ENCODE measurements at regions not wholly inside any gene's neighbourhood (a gene's known extent, or its start where the extent isn't known, plus 50 kb on each side); places are given as distances from the start of the nearest gene placed in this dataset.

- TF ChIP-seq CTCF (IDR thresholded peaks at IDR 0.05) (no peak), EP300 (IDR thresholded peaks at IDR 0.05) (no peak)
These were observed 1288.5 kb upstream of the AUTS2 start for GRCh38 chr7:68309806-68310205.
